B cell (primary cell): ENCODE measurements at regions not wholly inside any gene's neighbourhood (a gene's known extent, or its start where the extent isn't known, plus 50 kb on each side); places are given as distances from the start of the nearest gene placed in this dataset.

ENCODE experiments used
- CTCF ChIP-seq: fragments of 200-600 bp; IDR thresholded peaks from one replicate; pipeline ENCODE4 v1.8.0; 2022; ENCODE audit warnings: antibody characterized with exemption, mild to moderate bottlenecking
- EZH2 ChIP-seq: IDR thresholded peaks from 2 replicates; pipeline ENCODE4 v1.6.1; 2012; ENCODE audit warnings: borderline replicate concordance, low read depth, mild to moderate bottlenecking, moderate library complexity, low read length; ENCODE audit not compliant: insufficient read depth, poor library complexity, severe bottlenecking

- TF ChIP-seq CTCF: no peak
- no peak for TF ChIP-seq EZH2
Measured at GRCh38 chr7:14069961-14070360, 80.5 kb upstream of the ETV1 start.
